ENCODE measurements at regions not wholly inside any gene's neighbourhood (a gene's known extent, or its start where the extent isn't known, plus 50 kb on each side); places are given as distances from the start of the nearest gene placed in this dataset.

DNA sequence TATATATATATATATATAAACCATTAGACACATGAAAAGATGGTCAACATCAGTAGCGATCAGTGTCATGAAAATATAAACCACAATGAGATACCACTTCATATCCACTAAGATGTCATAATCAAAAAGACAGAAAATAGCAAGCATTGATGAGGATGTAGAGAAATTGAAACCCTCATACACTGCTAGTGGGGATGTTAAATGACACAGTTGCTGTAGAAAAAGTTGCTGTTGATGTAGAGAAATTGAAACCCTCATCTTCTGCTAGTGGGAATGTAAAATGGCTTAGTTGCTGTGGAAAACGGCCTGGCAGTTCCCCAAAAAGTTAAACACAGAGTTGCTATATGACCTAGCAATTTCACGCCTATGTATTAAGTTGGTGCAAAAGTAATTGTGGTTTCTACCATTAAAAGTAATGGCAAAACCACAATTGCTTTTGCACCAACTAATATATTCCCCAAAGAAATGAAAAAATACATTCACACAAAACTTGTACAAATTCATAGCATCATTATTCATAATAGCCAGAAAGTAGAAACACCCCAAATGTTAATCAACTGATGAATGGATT, 120.5 kb upstream of the ZWINT start:
- Mint-ChIP-seq H3K36me3 (ENCODE audit: insufficient read depth, unreplicated experiment) (no peaks in the 10 kb centered on the region), H3K9me3 (ENCODE audit: unreplicated experiment) (no peaks in the 10 kb centered on the region), H3K27me3 (ENCODE audit: insufficient read depth, unreplicated experiment) (peaks cover 3% of the 10 kb centered on the region), H3K27ac (ENCODE audit: unreplicated experiment) (no peak overlapping the region), H3K4me3 (ENCODE audit: unreplicated experiment) (no peak overlapping the region), H3K4me1 (ENCODE audit: low read depth, unreplicated experiment) (no peaks in the 10 kb centered on the region)
- POLR2A ChIA-PET = no interaction called here
- TF ChIP-seq, protein P1, sequence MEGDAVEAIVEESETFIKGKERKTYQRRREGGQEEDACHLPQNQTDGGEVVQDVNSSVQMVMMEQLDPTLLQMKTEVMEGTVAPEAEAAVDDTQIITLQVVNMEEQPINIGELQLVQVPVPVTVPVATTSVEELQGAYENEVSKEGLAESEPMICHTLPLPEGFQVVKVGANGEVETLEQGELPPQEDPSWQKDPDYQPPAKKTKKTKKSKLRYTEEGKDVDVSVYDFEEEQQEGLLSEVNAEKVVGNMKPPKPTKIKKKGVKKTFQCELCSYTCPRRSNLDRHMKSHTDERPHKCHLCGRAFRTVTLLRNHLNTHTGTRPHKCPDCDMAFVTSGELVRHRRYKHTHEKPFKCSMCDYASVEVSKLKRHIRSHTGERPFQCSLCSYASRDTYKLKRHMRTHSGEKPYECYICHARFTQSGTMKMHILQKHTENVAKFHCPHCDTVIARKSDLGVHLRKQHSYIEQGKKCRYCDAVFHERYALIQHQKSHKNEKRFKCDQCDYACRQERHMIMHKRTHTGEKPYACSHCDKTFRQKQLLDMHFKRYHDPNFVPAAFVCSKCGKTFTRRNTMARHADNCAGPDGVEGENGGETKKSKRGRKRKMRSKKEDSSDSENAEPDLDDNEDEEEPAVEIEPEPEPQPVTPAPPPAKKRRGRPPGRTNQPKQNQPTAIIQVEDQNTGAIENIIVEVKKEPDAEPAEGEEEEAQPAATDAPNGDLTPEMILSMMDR (IDR thresholded peaks at IDR 0.05; ENCODE audit: insufficient read depth in 1 of 2, low read depth in 1 of 2, low read length in 1 of 2, severe bottlenecking in 1 of 2, unreplicated experiment in 1 of 2) = no peak
- no peaks in the 10 kb centered on the region for H3K27me3 ChIP-seq (replicated peaks; ENCODE audit: control insufficient read depth, insufficient read depth, low read length)
- no peak for DNase-seq
- intact Hi-C loops (cut with micrococcal nuclease; ENCODE audit: unreplicated experiment) = no loop called here
- CTCF ChIA-PET = no interaction called here
- H3K4me3 ChIP-seq (ENCODE audit: low read depth, low read length) = no peak overlapping the region
- no peaks in the 10 kb centered on the region for H3K36me3 ChIP-seq (ENCODE audit: control insufficient read depth, insufficient read depth, low read length)
- no peaks in the 10 kb centered on the region for H3K4me1 ChIP-seq
- H3K9me3 ChIP-seq = no peaks in the 10 kb centered on the region
- no TSS peak for BruUV-seq (replicated peaks)

DNA sequence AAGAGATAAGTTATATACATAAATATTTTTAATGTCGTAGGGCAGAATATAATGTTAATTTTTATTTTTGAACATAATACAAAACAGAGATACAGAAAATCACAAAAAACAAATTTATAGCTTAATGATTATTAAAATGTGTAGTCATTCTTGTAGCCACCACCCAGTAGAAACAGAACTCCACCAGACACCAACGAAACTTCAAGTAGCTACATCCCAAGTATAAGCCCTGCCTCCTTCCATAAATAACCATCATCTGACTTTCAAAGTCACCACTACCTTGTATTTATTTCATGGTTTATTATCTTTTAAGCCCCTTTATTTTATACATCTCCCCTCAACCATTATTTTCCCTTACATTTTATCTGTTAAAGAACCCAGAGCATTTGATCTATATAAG, 111.9 kb upstream of the ZWINT start:
- BruUV-seq (replicated peaks) = no TSS peak
- POLR2A ChIA-PET = interaction anchor here (0.6 kb wide), 1 partner anchor 84 kb away, joined by 4 read pairs; no protein-coding TSS in a partner anchor

GRCh38 chr10:56470701-56471100, 109.6 kb upstream of the ZWINT start:
- ChIA-PET POLR2A (no interaction called here), CTCF (no interaction called here)
- no peaks in the 10 kb centered on the region for H3K9me3 ChIP-seq
- no peaks in the 10 kb centered on the region for H3K4me1 Mint-ChIP-seq (ENCODE audit: low read depth, unreplicated experiment)
- no peaks in the 10 kb centered on the region for H3K36me3 ChIP-seq (ENCODE audit: control insufficient read depth, insufficient read depth, low read length)
- peaks cover 2% of the 10 kb centered on the region for H3K9me3 Mint-ChIP-seq (ENCODE audit: unreplicated experiment)
- no peak overlapping the region for H3K4me3 Mint-ChIP-seq (ENCODE audit: unreplicated experiment)
- H3K4me1 ChIP-seq = no peaks in the 10 kb centered on the region
- no peaks in the 10 kb centered on the region for H3K36me3 Mint-ChIP-seq (ENCODE audit: insufficient read depth, unreplicated experiment)
- no peaks in the 10 kb centered on the region for H3K27me3 ChIP-seq (replicated peaks; ENCODE audit: control insufficient read depth, insufficient read depth, low read length)
- DNase-seq = no peak
- BruUV-seq (replicated peaks) = no TSS peak
- H3K27ac Mint-ChIP-seq (ENCODE audit: unreplicated experiment) = no peak overlapping the region
- H3K4me3 ChIP-seq (ENCODE audit: low read depth, low read length) = no peak overlapping the region
- H3K27me3 Mint-ChIP-seq (ENCODE audit: insufficient read depth, unreplicated experiment) = no peaks in the 10 kb centered on the region
- TF ChIP-seq, protein P1 (IDR thresholded peaks at IDR 0.05; ENCODE audit: insufficient read depth in 1 of 2, low read depth in 1 of 2, low read length in 1 of 2, severe bottlenecking in 1 of 2, unreplicated experiment in 1 of 2) = no peak
- intact Hi-C loops (cut with micrococcal nuclease; ENCODE audit: unreplicated experiment) = no loop called here

More for the DNA sequence above, 111.9 kb upstream of the ZWINT start:
- Histone ChIP-seq H3K27me3 (replicated peaks; ENCODE audit: control insufficient read depth, insufficient read depth, low read length) (no peaks in the 10 kb centered on the region), H3K36me3 (ENCODE audit: control insufficient read depth, insufficient read depth, low read length) (no peaks in the 10 kb centered on the region), H3K4me3 (ENCODE audit: low read depth, low read length) (no peak overlapping the region), H3K4me1 (no peaks in the 10 kb centered on the region), H3K9me3 (no peaks in the 10 kb centered on the region)
- Mint-ChIP-seq H3K27me3 (ENCODE audit: insufficient read depth, unreplicated experiment) (no peaks in the 10 kb centered on the region), H3K36me3 (ENCODE audit: insufficient read depth, unreplicated experiment) (no peaks in the 10 kb centered on the region), H3K27ac (ENCODE audit: unreplicated experiment) (no peak overlapping the region), H3K4me1 (ENCODE audit: low read depth, unreplicated experiment) (no peaks in the 10 kb centered on the region), H3K4me3 (ENCODE audit: unreplicated experiment) (no peak overlapping the region), H3K9me3 (ENCODE audit: unreplicated experiment) (peaks cover 10% of the 10 kb centered on the region)
- CTCF ChIA-PET = no interaction called here
- intact Hi-C loops (cut with micrococcal nuclease; ENCODE audit: unreplicated experiment) = no loop called here
- TF ChIP-seq, protein P1 (IDR thresholded peaks at IDR 0.05; ENCODE audit: insufficient read depth in 1 of 2, low read depth in 1 of 2, low read length in 1 of 2, severe bottlenecking in 1 of 2, unreplicated experiment in 1 of 2) = no peak
- DNase-seq = no peak

All from Caco-2 (cell line).